ENCODE measurements at regions not wholly inside any gene's neighbourhood (a gene's known extent, or its start where the extent isn't known, plus 50 kb on each side); places are given as distances from the start of the nearest gene placed in this dataset.

GRCh38 chr4:31272331-31273061 lies 552.3 kb downstream of the PCDH7 start:
- no peak for DNase-seq (ENCODE audit: low read depth in 2 of 2)

- DNase-seq (ENCODE audit: low read depth in 2 of 2): no peak
These were observed 555.7 kb downstream of the PCDH7 start for GRCh38 chr4:31275906-31276305.

- DNase-seq (ENCODE audit: low read depth in 2 of 2): no peak
These were observed 563.5 kb downstream of the PCDH7 start for GRCh38 chr4:31283679-31284078.

GRCh38 chr4:31290836-31291235 lies 570.7 kb downstream of the PCDH7 start:
- DNase-seq (ENCODE audit: low read depth in 2 of 2): no peak

GRCh38 chr4:31291238-31291637 lies 571.1 kb downstream of the PCDH7 start:
- no peak for DNase-seq (ENCODE audit: low read depth in 2 of 2)

- no peak for DNase-seq (ENCODE audit: low read depth in 2 of 2)
These were observed 574.7 kb downstream of the PCDH7 start for GRCh38 chr4:31294655-31295480.

GRCh38 chr4:31298737-31299136 lies 578.6 kb downstream of the PCDH7 start:
- no peak for DNase-seq (ENCODE audit: low read depth in 2 of 2)

GRCh38 chr4:31307029-31307428 lies 586.9 kb downstream of the PCDH7 start:
- DNase-seq (ENCODE audit: low read depth in 2 of 2): no peak

- no peak for DNase-seq (ENCODE audit: low read depth in 2 of 2)
These were observed 604.6 kb downstream of the PCDH7 start for GRCh38 chr4:31324814-31325213.

- no peak for DNase-seq (ENCODE audit: low read depth in 2 of 2)
These were observed 605.1 kb downstream of the PCDH7 start for GRCh38 chr4:31325300-31325699.

GRCh38 chr4:31327031-31327430 lies 606.9 kb downstream of the PCDH7 start:
- DNase-seq (ENCODE audit: low read depth in 2 of 2): no peak

GRCh38 chr4:31328932-31329331 lies 608.8 kb downstream of the PCDH7 start:
- no peak for DNase-seq (ENCODE audit: low read depth in 2 of 2)

GRCh38 chr4:31334086-31334910 lies 614.1 kb downstream of the PCDH7 start:
- no peak for DNase-seq (ENCODE audit: low read depth in 2 of 2)

GRCh38 chr4:31338000-31338399 lies 617.8 kb downstream of the PCDH7 start:
- DNase-seq (ENCODE audit: low read depth in 2 of 2): no peak

- no peak for DNase-seq (ENCODE audit: low read depth in 2 of 2)
These were observed 621.6 kb downstream of the PCDH7 start for GRCh38 chr4:31341601-31342359.

GRCh38 chr4:31343061-31343460 lies 622.9 kb downstream of the PCDH7 start:
- DNase-seq (ENCODE audit: low read depth in 2 of 2): no peak

GRCh38 chr4:31349907-31350306 lies 629.7 kb downstream of the PCDH7 start:
- DNase-seq (ENCODE audit: low read depth in 2 of 2): no peak

GRCh38 chr4:31351695-31352094 lies 631.5 kb downstream of the PCDH7 start:
- DNase-seq (ENCODE audit: low read depth in 2 of 2): no peak

- DNase-seq (ENCODE audit: low read depth in 2 of 2): no peak
These were observed 636.7 kb downstream of the PCDH7 start for GRCh38 chr4:31356839-31357238.

- no peak for DNase-seq (ENCODE audit: low read depth in 2 of 2)
These were observed 640.6 kb downstream of the PCDH7 start for GRCh38 chr4:31360786-31361185.

- no peak for DNase-seq (ENCODE audit: low read depth in 2 of 2)
These were observed 642.6 kb downstream of the PCDH7 start for GRCh38 chr4:31362756-31363155.

Data from stimulated activated CD4-positive, alpha-beta T cell treated with anti-CD3 and anti-CD28 coated beads, Interleukin-1b, Interleukin-23, amount 100 ng/mL, for 4 hours (primary cell).